GM19025 (cell line): ENCODE measurements at regions not wholly inside any gene's neighbourhood (a gene's known extent, or its start where the extent isn't known, plus 50 kb on each side); places are given as distances from the start of the nearest gene placed in this dataset.
"Not testable (repeated sequence)": the region's sequence is repeated elsewhere in the genome, so short reads cannot be mapped to it uniquely, and the experiment has no call there.

Source experiments
- ATAC-seq: cut with Tn5 transposase; IDR thresholded peaks from one replicate; pipeline ENCODE4 v1.9.1; 2021; ENCODE audit warnings: mild to moderate bottlenecking, low read depth, moderate library complexity; ENCODE audit not compliant: unreplicated experiment

DNA sequence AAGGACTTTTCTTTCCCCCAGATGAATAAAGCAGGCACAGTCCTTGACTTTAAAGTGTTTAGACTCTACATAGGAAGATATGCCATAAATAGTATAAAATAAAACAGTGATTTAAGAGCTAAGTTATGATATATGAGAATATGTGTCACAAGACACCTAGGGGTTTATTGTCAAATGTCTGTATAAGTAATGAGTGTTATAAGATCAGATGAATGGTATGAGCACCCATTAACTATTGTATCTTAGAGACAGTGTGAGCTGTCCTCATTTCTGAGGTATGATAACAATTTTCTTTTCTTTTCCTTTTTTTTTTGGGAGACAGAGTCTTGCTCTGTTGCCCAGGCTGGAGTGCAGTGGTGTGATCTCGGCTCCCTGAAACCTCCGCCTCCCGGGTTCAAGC is 365.3 kb downstream of the RND3 start:
- no peak for ATAC-seq

DNA sequence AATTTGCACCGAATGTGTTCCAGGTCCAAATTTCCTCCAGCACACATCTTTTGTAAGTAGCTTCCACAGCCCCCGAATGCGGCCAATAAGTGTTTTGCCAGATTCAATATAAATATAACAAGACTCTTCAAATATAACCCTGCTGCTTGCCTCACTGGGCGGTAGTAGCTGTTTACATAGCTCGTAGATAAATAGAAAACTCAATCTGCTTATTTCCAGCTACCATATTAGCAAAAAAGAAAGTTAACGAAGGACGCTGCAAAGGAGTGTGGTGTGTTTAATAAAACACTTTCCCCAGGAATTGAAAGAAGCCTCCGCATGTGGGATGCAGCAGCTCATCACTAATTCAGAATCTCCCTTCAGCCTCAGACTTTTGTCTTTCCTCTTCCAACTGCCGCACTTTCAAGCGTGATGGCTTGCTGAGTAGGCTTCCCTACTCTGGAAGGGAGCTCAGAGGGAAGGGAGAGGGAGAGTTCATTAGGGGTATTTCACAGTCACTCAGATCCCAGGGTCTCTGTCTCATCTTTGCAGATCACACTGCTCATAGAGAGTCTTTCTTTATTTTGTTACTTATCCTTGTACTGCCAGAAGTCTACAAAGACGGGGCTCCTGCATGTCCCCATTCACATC is 367.0 kb downstream of the RND3 start:
- no peak for ATAC-seq

DNA sequence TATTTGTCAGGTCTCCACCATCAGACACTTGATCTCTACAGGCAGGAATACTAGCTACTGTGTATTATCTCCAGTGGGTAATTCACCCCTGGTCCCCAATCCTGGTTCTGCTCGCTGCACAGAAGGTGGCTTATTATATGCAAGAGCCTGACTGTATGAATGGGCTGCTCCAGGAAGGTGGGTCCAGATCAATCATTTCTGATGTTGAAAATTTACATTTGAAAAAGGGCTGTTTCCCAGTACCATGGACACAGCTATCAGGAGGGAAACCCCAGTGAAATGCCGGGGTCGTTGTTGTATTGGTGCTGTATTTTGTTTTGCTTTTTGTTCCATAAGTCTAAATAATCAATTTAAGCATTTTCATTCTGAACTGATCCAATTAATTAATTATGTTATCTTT is 367.6 kb downstream of the RND3 start:
- ATAC-seq, result no peak

DNA sequence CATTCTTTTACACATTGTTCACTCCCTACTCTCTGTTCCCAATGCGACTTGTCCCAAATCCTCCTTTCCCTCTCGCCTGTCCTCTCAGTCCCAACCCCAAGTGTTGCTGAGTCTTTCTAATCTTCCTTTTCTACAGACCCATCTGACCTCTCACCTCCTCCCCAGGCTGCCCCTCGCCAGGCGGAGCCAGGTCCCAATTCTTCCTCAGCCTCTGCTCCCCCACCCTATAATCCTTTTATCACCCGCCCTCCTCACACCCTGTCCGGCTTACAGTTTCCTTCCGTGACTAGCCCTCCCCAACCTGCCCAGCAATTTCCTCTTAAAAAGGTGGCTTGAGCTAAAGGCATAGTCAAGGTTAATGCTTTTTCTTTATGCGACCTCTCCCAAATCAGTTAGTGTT is 373.4 kb downstream of the RND3 start:
- ATAC-seq, result not testable (repeated sequence)

DNA sequence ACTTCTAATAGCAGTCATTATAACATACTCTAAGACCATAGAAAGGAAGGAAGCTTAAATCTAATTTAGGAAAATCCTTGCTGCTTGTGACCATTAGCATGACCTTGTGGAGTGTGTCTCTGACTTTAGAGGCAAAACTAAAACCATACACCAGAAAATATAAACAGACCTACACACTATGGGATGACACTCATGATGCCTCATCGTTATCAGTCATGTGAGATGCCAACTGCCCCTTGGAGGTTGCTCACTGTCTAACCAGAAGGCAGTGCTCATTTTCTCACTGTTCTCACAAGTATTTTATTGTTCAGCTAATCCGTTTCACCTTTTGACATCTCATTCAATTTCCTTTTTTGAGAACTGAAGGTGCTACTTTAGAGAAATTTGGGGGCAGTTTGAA is 376.9 kb downstream of the RND3 start:
- ATAC-seq, result no peak

DNA sequence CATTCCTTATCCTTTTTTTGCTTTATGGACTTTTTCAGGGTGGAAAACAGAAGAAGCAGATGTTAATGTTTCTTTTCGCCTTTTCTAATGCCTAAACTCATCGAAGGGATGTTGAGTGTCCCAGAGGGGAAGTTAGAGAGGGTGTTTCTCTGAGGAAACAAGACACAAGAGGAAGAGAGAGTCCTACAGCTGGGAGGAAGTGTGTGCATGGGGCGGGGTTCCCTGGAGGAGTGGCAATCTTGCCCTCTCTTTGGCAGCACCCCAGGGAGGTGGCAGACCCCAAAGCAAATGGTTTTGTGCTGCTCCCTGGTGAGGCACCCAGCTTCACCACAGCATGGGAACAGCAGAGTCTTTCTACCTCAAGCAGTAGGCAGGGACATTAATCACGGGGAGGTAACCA is 377.6 kb downstream of the RND3 start:
- no peak for ATAC-seq

DNA sequence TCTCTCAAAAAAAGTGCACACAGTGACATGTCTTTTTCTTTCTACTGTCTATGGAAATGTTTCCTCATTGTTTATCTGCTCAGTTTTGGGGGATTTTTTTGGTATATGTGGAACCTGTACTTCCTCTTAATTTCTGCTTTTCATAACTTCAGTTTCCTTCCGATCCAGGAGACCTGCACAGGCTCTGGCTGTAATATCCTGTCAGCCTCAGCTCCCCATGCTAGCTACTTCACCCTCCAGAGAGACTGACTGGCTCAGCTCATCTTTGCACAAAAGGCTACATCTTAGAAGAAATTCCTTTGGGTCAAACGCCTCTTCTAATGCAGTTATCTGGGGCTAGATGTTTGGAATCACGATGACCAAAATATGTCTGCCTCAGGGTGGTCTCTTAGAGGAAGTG is 378.4 kb downstream of the RND3 start:
- no peak for ATAC-seq

DNA sequence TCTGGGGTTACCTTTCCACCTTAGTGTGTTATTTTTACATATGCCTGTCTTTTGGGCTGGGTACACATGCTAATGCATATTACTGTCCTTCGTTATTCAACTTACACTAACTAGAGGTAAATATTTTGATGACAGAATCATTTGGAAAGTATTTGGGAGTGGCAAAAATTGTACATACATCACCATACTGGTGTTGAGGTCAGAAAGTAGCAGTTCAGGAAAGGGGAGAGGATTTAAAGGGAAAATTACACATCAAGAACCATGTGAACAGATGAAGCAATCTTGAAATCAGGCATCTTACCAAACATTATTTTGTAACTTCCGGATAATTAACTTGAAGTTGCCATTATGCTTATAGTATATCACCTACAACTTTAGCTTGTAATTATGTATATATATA is 379.7 kb downstream of the RND3 start:
- no peak for ATAC-seq

DNA sequence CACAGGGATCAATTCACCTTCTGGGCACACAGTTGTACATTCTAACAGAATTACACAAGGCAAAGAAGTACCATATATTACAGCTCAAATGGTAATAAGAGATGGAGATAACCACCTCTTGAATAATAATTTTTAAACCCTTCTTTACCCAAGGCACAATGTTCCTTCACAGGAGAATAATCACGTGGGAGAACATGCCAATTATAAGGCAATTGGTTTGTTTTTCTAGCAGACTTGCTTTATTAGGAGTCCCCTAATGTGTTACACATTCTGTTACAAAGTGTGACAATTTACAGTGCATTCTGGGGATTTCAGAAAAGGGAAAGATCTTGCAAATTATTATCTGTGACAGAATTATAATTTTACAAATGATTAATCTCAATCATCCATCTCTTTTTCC is 380.3 kb downstream of the RND3 start:
- ATAC-seq, result no peak

DNA sequence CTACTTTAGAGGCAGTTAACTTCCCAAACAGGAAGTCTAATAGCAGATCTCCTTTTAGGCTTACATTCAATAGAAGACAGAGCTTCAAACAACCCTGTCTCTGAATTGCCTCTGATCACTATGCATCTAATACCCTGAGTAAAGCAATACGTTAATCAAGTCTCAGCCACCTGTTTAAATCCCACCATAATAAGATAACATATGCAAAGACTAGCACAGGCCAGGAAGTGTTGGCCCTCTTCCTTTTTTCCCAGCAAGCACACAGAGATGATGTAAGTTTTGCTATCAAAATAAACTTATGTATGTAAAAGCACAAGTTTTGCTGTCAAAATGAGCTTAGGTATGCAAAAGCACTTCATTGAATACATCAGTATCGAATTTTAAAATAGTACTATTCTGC is 385.5 kb downstream of the RND3 start:
- no peak for ATAC-seq

DNA sequence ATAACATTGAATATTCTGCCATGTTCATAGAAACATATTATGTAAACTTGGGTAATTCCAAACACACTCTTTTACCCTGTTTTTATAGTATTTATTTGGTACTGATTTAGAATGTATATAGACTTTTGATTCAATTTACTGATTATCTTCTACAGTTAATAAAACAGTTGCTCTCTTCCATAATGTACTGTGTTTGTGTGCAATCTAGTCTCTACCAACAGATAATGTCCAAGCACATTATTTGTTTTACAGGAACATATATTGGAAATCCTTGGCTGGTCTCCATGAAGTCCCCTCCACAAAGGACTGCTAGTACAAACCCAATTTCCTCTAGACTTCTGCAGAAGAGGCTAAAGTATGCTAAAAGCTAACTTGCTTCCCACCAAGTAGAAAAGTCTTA is 386.6 kb downstream of the RND3 start:
- no peak for ATAC-seq

DNA sequence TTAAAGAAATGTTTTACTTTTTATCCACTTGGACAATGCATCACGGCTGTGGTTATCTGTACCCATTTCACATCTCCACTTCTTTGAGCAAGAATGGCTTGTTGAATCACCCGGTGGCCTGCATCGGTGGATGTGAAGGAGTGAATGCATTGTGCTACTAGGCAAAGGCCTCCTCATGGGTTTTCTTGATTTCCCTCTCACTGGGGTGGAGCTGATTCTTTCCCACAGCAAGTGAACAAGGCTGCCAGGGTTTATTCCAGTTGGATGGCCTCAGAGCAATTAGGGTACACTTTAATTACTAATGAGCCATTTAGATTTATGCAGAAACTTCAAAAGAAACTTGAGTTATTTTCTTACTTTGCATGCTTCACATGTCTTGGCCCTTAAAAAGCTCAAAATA is 387.1 kb downstream of the RND3 start:
- no peak for ATAC-seq

DNA sequence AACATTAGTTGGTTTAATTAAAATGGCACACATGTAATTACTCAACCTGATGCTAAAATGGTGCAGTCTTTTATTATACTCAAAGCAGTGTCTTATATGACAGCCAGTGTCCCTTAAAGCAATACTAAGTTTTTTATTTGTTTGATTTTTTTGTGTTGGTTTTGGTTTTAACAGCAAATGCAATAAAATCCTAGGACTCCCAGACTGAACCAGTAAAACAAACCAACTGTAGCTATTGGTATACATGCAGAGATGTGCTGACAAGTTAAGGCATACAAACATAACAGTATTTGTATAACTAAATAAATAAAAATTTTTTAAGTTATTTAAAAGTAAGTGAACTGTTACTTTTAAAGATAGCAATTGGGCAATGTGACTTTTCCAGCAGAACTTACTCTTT is 387.7 kb downstream of the RND3 start:
- ATAC-seq, result no peak

DNA sequence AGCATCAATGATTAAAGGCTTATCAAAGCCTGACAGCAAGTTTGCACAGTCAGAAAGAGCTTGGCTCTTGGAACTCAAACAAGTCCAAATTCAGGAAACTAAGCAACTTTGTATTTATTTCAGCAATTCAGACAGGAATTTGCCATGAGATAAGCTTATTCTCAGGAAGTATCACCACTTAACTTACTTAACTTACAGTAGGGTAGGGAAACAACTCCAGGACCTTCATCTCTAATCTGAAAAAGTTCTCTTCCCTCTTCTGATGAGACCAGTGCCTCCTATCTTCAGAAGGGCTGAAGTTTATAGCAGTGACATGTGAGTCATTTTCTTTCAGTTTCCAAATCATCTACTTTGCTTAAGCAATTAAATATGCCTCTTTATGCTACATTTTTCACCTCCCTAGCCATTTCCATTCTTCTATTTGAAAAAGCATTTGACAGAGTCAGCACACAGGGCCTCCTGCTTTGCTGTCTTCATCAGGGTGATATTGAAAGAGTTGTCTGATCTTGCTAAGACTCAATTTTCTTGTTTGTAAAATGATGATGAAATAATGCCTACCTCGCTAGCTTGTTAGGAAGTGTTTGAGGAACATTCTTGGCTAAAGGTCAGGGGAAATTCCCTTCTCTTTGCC is 389.5 kb downstream of the RND3 start:
- ATAC-seq, result no peak

DNA sequence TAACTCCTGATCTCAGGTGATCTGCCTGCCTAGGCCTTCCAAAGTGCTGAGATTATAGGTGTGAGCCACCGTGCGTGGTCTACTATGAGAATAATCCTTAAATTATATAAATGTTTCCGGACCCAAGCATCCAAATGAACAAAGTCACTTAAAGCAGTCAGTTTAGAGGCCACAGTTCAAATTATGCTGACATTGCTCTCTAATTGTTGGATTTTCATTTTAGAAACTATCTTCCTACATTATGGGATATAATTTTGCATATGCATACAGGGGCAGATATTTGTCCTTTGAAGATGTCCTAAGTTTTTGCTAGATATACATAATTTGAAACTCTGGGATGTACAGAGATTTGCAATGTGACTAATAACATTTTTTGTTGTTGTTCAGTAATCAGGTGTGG is 390.1 kb downstream of the RND3 start:
- no peak for ATAC-seq

DNA sequence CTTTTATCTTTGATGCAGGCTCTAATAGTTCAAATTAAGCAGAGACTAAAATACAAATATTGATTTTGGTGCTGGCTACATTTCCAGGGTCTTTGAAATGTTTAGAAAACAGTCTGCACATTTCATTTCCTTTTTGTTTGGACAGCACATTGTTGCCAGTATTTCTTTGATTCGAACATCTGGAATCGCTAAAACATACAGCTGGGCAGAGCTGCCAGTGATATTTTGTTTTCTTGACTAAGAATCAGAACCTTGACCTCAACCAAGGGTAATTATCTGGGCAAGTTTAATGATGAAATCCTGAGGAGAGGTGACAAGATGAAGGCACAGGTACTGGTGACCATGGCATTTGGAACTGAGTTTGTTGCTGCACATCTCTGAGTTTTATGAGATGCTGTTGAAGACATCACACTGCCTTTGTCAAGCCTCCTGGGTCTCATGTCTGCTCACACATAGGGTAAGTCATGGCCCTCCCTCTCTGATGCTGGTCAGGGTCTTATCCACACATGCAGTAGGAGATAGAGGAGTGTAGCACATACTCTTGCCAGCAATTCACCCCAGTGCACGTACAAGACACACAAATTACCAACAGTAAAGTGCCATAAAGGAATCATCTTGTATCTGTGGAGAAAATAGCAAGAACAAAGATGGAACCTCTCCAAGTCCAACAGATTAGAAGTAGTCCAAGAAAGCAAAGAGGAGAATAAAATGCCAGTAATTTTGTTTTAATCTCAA is 391.9 kb downstream of the RND3 start:
- ATAC-seq, result no peak

DNA sequence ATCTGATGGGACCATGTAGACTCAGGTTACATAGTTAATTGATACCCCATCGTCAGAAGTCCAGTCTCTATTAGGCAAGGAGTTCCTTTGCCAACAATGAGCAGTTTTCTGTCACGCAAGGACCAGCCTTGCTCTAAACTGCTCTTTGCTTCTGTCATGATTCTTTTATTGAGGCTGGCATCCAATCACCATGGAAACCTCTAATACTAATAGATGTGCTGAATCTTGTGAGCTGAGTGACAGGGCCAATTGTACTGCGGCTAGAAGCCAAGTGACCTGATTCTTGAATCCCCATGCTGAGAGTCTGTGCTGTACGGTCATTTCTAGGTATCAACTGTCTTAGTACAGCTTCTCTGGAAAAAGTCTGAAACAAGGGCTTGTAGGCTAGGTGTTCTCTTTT is 395.6 kb downstream of the RND3 start:
- ATAC-seq, result no peak

DNA sequence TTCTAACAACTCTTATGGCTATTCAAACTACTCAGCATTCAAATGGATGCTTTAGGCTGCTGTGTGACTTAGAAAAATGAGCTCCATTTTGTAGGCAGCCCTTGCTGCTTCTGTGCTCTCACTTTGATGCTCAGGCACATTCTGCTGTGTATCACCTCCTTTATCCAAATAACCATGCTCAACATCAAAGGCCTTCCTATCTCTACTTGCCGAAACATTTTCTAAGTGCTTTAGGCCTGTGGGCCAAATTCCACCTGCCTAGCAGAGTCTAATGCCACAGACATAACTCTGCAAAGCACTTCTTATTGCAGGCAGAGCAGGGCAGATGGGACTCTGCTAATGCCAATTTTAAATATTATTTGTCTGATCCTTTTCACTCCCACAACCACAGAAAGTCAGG is 397.4 kb downstream of the RND3 start:
- no peak for ATAC-seq

DNA sequence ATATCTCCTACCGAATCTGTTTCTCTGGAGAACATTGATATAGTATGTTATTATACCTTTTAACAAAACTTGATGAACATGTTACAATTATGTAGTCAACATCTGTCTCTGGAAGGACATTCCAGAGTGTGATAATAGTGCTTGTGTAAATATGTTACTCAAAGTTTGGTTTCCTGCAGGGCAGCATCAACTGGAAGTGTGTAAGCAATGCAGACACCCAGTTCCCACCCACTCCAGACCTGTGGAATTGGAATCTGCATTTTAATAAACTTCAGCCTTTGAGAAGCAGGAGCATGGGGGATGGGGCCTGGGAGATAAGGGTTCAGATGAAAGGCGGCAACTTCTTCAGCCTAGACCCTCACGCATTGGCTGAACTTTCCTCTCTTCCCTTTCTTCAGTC is 398.9 kb downstream of the RND3 start:
- ATAC-seq, result no peak

DNA sequence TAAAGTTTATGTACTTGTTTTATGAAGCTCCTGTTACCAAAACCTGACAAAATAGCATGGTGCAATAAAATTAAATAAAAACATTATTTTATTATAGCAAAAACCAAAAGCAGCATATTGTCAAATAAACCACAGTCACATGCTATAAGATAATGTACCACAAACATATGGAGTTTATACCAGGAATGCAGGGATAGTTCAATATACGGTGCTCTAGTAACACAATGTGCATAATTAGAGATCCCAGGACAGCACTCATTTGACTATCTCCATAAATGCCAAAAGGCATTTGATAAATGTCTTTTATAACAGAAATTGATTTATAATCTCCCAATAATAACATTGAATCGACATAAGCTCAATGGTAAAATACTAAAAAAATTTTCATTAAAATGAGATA is 402.0 kb downstream of the RND3 start:
- ATAC-seq, result no peak

DNA sequence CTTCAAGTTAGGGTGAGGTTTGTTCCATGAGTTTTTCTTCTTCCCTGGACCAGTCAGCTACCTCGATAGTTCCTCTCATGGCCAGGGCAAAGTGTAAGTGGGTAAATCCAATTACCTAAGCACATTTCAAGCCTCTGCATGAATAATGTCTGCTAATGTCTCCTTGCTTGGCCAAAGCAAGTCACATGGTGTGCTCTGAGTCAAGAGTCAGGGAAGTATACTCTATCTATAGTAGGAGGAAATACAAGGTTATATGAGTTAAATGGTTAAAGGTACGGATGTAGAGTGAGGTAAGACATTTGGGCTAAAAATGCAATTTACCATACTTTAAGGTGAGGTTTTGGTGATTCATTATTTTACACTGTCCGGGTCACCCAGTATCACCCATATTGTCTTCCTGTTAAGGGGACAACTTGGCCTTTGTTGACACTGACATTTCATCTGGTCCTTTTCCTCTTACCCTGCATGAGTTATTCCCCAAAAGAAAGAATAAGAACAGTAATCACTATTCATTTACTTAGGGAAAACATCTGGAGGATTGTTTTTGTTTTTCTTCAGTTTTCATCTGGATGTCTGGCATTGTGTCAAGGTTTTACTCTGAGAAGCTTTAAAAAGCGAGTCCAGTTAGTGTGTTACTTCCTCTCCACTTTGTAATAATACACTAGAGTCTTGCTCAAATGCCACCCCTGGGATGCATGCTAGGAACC is 405.5 kb downstream of the RND3 start:
- no peak for ATAC-seq

DNA sequence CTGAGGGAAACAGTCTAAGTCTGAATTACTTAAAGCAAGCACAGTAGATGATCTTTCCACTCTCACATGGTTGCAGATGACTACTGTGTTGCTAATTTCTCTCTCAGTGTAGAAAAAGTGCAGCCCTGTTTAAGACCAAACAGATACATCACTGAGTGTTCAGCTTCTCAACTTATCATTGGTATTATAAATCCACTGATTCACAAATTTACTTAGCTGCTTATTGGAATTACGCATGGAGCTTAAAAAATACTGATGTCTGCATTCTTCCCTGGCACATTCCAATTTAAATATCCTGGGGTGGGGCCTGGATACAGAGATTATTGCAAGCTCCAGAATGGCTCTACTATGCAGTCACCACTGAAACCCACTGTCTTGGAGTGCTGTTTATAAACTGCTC is 411.2 kb downstream of the RND3 start:
- no peak for ATAC-seq
